ENCODE measurements at regions not wholly inside any gene's neighbourhood (a gene's known extent, or its start where the extent isn't known, plus 50 kb on each side); places are given as distances from the start of the nearest gene placed in this dataset.
A peak's percentile ranks its signal among the peaks of the same experiment; 100 is the strongest.

DNA sequence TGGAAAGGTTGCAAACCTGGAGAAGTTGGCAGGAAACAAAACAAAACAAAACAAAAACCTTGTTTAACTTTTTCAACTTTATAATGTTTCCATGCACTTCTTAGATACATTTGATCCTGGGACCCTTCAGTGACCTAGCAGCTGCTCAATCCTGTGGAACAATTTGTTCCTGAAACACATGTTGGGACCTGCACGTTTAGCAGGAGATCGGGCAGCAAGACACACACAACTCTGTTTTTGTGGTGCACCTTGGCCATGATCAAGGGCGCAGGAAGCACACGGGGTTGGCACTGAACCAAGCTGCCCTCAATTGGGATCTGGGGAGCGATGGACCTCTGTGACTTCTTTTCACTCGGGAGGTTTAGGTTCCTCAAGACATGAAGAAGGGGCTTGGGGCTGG, 268.7 kb downstream of the LOXHD1 start:
- no peak for DNase-seq

- DNase-seq = no peak
Measured at GRCh38 chr18:46392576-46392975, 264.4 kb downstream of the LOXHD1 start.

GRCh38 chr18:46393230-46393629, 263.8 kb downstream of the LOXHD1 start:
- no peak for DNase-seq

DNA sequence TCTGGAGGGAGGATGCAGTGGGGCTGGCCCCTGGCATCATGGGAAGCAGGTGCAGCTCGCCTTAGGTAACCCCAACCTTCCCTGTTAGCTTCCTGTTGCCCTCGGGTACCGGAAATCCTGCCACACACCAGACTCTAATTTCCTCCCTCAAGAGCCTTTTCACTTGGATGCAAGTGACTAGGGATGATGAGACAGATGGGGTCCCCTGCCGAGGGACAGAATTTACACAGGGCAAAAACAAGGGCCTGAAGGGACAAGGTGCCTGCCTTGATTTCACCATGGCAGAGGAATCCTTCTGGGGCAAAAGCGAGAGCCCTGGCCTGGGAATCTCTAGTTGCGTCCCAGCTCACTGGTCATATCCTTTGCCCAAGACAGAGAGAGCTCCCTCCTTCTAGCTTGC, 263.1 kb downstream of the LOXHD1 start:
- no peak for DNase-seq

DNA sequence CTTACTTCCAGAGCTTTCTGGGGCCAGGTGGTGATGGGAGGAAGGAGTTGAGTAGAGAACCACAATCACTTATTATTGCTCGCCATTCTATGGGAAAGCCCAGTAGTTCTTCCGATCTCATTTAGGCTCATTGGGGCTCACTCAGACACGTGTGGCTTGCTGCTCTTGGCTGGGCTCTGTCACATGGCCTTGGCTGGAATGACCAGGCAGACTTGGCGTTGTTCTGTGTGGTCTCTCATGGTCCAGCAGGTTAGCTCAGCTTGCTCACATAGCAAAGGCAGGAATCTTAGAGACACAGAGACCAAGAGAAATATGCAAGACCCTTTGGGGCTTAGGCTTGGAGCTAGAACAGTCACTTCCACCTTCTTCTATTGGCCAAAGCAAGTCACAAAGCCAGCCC, 261.2 kb downstream of the LOXHD1 start:
- DNase-seq = no peak

- peak; percentile 1 for DNase-seq
Measured at GRCh38 chr18:46397174-46397573, 259.8 kb downstream of the LOXHD1 start.

DNA sequence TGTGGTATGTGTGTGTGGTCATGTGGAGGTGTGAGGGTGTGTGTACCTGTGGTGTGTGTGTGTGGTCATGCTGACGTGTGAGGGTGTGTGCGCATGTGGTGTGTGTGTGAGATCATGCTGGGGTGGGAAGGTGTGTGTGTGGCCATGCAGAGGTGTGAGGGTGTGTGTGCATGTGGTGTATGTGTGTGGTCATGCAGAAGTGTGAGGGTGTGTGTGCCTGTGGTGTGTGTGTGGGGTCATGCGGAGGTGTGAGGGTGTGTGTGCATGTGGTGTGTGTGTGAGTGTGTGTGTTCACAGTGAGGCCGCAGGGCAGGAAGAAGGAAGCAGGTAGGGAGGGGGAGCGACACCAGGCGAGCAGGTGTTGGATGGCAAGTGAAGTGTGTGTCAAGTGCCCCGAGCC, 259.0 kb downstream of the LOXHD1 start:
- DNase-seq = no peak

DNA sequence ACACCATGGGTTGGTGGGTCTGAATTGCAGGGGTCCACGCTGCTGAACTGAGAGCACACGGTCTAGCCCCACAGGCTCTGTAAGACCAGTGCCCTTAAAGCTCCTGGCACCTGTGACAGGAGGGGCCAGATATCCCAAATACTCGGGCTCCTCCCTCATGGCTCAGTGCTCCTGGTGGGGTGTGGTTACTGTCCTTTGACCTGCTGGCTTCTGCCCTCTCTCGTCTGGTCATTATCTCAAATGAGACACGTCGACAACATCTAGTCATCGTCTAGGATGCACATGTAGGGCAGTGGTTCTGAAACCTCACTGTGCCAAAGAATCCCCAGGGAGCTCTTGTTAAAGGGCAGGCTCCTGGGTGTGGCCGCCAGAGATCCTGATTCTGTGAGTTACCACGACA, 258.4 kb downstream of the LOXHD1 start:
- no peak for DNase-seq

DNA sequence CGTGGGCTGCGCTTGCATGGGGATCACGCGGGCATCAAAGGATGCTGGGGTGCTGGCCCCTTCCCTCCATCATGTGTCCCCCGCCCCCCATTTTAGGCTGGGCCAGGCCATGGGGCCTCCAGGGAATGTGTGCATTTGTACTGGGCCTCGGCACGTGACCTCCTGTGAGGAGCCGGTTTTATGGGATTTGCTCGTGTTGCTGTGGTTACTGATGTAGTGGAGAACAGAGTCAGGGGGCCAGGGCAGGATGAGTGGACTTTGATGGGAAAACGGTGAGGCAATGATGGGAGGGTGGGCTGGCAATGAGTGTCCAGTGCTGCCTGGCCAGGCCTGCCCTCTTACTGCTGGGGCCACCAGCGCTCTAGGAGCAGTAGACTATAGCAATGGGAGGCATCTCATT, 257.7 kb downstream of the LOXHD1 start:
- no peak for DNase-seq

DNA sequence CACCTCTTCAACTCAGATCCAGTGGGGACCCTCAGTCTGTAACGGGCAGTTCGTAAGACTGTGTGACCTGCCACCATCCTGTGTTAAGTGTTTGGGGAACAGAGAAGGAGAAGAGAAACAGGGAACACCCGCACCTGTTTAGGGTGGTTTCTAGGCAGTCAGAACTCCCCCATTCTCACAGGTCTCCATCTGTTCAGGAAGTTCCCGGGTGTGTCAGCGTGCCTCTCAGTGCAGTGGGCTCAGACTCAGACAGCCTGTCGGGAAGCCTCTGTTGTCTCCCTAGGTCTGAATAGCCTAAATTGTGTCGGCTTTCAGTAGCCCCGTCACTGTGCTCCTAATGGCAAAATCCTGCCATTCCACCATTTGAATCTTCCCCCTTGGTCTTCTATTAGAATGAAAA, 256.6 kb downstream of the LOXHD1 start:
- no peak for DNase-seq

- no peak for DNase-seq
Measured at GRCh38 chr18:46401486-46402070, 255.4 kb downstream of the LOXHD1 start.

DNA sequence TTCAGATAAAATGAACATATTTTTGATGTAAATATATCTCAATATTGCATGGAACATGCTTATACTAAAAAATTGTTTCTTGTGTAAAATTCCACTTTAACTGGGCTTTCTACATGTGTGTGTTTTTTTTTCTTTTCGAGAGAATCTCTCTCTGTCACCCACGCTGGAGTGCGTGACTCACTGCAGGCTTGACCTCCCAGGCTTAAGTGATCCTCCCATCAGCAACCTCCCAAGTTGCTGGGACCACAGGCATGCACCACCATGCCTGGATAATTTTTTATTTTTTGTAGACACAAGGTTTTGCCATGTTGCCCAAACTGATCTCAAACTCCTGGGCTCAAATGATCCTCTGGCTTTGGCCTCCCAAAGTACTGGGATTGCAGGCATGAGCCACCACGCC, 254.6 kb downstream of the LOXHD1 start:
- no peak for DNase-seq

DNA sequence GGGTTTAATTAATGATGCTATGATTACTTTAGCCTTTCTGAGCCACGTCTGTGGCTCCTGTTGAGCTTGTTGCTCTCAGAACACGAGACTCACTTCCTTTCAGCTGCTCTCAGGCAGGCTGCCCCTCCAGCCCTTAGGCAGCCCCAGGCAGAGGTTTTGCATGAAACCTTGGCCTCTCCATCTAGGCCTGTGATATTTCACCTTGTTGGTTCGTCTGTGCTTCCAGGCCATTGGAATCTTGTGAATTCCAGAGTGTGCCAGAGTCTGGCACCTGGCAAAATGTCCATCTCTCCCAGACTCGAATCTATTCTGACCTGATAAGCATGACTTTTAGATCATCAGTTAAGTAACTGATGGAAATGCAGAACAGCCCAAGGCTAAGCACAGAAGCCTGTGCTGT, 254.1 kb downstream of the LOXHD1 start:
- no peak for DNase-seq

DNA sequence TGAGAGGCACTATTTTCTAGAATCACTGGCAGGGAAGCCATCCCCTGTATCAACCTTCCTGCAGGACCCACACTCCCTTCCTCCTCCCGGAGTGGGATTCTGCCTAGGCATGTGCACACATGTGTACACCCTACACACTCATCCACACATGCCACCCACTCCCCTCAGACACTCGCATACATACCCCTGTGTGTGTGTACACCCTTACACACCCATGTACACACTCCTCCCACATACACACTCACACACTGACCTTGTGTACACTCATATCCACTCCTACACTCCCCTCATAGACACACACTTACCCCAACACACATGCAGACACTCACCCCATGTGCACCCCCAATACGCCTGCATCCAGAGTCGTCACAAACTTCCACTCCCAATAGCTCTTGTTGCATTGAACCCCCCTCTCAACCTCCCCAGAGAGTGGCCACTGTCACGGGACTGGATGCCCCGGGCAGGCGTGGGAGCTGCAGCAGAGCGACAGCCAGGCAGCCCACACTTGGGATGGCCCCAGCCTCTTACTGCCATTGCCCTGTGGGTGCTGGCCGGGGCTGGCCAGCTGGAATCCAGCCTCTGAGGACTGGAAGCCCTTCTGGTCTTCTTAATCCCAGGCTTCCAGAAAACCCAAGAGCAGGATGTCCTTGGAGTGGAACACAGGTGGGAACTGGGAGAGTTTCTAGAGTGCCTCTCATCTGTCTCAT, 251.0 kb downstream of the LOXHD1 start:
- no peak for DNase-seq

DNA sequence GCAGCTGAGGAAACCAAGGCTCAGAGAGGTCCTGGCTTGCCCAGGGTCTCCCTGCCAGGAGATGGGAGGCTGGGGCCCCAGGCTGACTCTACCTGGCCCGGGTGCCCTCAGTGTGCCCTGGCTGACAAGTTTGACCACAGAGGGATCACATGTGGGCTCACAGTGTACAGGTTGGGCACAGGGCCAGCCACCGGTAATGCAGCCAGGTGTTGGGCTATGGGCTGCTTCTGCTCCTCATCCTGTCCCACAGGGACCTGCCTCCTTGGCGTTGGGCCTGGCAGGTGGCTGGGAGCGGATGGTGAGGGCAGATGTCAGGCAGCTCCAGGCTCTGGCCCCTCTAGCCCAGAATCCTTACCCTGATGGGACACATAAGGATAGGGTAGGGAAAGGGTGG, 250.5 kb downstream of the LOXHD1 start:
- no peak for DNase-seq

GRCh38 chr18:46407486-46408166, 249.4 kb downstream of the LOXHD1 start:
- peak; percentile 16 for DNase-seq

GRCh38 chr18:46408334-46408987, 248.6 kb downstream of the LOXHD1 start:
- no peak for DNase-seq

GRCh38 chr18:46411191-46411828, 245.7 kb downstream of the LOXHD1 start:
- no peak for DNase-seq

DNA sequence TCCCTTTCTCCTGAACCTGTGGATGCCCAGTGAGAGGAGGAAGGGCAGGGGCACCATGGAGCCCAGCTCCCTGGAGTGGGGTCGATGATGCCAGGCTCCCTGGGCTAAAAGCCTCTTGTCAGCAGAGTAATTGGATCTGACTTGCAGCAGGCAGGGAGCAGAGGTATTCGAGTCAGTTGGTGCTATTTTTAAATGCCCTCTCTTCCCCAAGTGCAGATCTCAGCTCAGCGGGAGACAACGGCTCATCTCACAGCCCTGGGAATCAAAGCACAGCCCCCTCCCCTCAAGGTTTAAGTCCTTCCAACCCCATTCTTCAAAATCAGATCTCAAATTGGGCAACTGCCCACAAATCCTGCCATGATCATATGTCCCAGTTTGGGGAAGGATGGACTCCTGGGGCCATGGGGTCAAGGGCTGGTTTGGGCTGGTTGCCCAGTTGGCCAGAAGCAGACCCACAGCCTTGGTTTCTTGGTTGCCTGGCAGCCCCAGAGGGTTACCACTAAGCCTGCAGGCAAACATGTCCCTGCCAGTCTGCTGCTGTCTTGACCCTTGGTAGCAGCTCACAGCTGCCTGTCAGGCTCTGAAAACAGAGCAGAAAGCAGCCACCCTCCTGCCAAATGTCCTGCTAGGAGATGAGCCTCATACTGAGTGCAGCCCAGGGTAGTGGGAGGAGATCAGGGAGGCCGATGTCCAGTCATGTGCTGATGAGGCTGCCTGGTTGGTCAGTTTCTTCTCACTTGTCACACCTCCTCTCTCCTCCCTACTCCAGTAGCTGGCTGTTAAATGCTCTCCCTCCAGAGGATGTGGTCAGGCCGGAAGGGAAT, 244.9 kb downstream of the LOXHD1 start:
- no peak for DNase-seq

- no peak for DNase-seq
Measured at GRCh38 chr18:46412916-46413315, 244.1 kb downstream of the LOXHD1 start.

DNA sequence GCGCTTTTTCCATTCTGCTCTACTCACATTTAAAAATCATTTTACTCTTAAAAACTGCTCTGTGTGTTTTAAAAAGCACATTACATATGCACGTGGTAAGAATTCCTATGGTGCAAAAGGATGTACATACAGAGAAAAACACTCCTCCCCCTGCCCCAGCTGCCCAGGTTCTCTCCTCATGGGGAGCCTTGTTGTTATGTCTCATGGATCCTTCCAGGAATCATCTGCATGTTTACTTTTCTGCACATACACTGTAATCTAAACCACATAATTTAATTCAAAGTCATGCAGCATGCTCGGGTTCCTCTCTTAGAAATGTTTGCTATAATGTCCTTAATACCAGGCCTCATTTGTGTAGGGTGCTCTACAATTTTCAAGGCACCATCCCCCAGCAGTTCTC, 243.3 kb downstream of the LOXHD1 start:
- no peak for DNase-seq

DNA sequence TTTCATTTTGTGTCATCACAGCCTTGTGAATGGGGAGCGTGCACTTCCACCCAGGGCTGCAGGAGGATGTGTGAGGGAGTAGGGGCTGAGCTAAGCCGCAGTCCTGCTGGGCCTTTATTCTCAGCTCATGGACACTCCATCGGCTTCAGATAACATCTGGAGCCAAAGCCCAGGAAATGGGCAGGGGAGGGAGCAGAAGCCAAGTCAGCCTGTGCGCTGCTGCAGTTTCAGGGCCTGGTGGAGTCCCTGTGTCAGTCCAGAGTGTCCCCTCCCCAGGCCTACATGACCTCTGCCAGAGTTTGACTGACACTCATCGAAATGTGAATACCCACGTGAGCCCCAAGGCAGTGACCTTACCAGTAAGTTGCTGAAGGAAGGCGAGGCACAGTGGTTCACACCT, 242.2 kb downstream of the LOXHD1 start:
- no peak for DNase-seq
